Stimulated activated CD8-positive, alpha-beta memory T cell treated with anti-CD3 and anti-CD28 coated beads, Interleukin-2, amount 100 ng/mL, for 48 hours (primary cell): ENCODE measurements at regions not wholly inside any gene's neighbourhood (a gene's known extent, or its start where the extent isn't known, plus 50 kb on each side); places are given as distances from the start of the nearest gene placed in this dataset.

Experiments
- DNase-seq, 2 donors: peaks; one replicate each; pipeline ENCODE4 v3.0.0-alpha.2; 2020; ENCODE audit warnings: low read depth in 2 of 2

DNA sequence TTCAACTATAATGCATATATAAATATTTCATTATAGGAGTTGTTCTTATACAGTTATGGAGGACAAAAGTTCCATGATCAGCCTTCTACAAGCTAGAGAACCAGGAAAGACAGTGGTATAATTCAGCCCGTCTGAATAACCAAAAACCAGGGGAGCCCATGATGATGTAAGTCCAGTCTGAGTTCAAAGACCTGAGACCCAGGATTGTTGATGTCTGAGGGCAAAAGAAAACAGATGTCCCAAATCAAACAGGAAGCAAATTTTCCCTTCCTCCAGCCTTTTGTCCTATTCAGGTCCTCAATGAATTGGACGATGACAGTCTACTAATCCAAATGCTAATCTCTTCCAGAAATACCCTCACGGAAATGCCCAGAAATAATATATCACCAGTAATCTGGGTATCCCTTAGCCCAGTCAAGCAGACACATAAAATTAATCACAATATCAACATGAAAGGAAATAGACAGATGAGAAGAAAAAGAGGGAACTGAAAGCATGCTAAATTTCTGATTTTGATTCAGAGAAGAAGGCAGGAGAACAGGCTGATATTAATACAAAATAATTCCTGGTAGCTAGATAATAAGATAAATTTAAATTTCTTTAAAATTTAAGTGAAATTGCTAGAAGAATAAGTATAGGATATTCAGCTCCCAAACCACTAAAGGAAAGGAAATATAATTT lies 255.6 kb upstream of the CTAGE1 start:
- DNase-seq = no peak

DNA sequence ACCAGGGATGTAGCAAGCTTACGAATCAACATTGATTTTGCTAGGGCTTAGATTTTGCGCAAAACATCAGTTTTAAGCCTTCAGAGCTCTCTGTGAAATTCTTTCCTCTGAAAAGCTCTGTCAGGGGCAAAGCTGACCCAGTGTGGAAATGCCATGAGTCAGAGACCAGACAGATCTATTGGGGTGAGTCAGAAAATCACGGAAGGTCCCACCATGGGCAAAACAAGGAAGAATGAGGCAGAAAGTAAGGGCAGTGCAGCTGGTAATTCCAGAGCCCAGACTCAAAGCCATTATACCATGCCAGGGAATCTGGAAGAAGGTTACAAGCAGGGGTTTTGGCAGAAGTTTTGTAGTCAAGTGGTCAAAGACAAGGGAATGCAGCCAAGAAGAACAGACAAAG lies 256.6 kb upstream of the CTAGE1 start:
- DNase-seq = no peak

DNA sequence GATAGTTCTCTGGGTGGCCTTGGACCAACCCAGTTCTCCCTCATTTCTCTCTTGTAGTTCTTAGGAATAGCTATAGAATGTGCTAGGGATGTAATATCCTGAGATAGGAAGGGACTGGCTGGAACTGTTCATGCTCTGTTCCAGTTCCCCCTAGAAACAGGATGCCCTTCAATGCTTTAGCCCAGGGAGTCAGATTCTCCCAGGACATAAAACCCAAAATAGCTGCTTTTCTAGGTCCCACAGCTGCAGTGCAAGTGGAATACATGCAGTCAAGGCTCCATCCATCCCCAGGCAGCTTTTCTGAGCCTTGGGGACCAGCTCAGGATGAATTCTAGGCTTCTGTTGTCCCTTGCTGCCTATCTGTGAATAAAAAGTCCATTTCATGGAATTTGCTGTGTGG lies 257.3 kb upstream of the CTAGE1 start:
- DNase-seq = no peak

DNA sequence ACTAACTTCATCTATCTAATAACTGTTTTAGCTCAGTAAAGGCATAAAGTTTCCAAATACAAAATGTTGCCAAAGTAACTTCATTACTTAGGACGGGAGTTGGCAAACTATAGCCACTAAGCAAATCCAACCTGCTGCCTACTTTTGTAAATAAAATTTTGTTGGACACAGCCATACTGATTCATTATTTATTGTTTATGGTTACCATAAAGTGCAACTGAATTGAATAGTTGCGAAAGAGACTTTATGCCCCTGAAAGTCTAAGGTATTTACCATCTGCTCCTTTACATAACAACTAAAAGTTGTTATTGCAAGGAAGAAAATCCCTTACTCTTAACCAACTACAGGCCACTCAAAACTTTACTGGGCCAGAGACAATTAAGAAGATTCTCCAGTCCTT lies 256.7 kb upstream of the RBBP8 start:
- DNase-seq = no peak

DNA sequence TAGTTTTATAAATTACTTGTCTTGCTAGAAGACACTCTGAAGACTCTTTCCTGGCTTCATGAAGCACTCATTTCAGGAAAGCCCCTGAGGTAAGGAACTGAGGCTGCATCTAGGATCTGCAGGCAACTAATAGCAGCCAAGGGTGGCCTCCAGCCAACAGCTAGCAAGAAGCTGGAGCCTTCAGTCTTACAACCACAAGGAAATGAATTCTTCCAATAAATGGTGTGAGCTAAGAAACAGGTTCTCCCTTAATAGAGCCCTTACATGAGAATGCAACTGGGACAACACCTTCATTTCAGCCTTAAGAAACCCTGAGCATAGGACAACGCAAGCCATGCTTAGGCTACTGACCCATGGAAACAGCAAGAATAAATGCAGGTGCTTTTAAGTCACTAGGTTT lies 254.6 kb upstream of the RBBP8 start:
- no peak for DNase-seq

DNA sequence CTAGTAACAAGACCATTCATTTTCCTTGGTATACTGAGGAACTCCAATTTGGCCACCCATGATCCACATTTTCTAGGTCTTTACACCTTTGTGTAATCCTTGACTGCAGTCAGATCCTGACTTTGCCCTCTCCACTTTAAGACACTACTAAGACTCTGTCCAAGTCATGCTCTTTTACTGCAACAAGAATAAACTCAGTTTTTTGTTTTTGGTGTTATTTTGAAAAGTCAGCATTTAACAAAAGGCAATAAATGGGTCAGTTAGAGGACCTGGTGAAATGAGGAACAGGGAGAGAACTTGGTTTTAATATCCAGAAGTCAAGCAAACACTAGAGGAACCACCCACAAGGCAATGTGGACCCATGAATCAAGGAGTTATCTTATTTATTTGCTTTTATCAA lies 252.2 kb upstream of the RBBP8 start:
- no peak for DNase-seq

DNA sequence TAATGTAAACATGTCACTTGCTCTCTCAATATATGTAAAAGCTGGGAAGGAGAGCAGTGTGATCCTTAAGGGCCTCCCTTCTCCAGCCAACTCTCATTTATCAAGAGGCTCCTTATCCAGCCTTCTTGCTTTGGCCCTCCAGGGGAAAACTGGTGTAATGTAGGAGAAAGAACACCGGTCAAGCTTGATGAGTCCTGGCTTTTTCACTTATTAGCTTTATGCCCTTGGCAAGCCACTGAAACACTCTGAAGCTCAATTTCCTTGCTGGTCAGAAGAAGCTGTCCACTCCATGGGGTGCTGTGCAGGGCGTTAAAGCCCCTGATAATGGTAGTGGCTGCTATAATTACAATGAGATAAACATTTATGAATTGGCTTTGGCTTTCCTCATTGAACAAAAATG lies 251.2 kb upstream of the RBBP8 start:
- DNase-seq = no peak

DNA sequence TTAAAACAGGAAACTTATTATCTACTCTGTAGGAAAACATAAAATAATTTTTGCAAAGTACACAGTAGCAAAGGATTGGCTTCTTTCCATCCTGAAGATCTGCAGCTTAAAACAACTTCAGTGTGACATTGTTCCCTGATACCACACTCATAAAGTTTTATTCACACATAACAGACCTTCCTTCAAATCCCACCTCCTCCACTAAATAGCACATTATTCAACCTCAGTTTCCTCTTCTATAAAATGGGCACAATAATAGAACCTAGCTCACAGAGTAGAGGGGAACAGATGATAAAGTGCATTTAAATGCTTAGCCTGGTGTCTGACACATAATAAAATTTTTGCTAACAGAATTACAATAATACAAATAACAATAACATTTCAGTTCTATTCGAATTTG lies 250.4 kb upstream of the RBBP8 start:
- no peak for DNase-seq

DNA sequence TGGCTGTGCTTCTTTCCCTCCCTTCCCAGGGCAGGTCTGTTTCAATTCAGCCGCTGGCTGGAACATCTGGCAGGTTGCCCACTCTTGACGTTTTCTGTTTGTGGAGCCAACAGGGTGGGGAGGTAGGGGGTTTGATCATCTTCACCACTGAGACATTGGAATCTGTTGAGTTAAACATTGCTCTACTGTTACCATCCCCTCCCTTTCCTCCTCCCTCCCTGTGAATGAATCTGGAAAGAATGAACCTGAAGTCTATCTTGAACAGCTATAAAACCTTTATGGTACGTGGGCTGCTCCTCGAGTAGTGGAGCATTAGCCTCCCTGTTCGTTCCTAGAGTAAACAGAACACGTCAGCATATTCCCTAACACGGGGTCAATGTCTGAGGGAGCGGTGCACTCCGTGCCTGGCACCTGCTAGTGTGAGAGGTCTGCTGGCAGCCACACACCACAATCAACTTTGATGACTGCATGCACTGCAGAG lies 249.9 kb upstream of the RBBP8 start:
- no peak for DNase-seq

DNA sequence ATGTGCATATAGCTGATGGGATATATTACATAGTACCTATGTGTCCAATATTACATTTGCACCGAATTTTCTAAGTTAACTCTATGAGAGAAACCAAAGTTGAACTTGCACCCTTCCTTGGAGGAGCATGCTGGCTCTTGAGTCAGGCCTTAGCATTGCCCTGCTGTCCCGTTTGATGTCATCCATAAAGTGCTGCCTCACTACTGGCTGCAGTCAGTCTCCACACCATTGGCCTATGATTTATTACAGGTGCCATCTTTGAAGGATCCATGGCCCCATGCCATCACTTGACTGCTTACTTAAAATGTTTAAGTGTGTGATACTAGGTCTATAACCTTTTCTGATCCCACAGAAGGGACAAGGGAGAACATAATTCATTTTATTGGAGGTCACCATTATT lies 249.3 kb upstream of the RBBP8 start:
- DNase-seq = no peak

DNA sequence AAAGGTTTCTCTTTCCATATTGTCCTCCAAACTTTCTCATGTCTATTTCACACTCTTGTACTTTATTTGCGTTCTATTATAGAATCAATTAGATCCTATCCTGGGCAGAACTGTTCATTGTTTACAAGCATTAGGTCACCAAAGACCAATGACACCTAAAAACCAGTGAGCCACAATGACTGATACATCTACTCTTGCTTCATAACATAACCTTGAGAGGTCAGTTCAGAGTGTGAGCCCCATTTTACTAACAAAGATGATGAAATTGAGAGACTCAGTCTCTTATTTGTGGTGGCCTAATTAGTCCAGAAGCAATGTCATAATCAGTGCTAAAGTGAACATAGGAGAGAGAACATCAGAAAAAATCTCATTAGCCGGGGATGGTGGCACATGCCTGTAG lies 248.9 kb upstream of the RBBP8 start:
- DNase-seq = no peak

DNA sequence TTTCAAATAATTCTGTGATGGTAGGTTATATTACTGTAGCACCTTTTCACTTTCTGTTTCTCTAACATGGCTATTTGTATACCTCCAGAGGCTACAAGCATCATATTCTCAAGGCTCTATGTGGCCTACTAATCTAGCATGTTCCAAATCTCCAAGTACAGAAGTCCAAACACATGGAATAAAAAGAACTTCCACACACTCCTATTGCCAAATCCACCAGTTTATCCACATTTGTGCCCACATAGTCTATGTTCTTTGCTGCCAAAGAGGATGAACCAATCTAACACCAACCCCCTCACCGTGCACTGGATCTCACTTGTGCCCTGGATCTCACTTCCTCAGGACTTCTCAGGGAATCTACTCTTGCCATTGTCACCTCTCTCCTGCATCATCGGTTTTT lies 247.3 kb upstream of the RBBP8 start:
- no peak for DNase-seq

DNA sequence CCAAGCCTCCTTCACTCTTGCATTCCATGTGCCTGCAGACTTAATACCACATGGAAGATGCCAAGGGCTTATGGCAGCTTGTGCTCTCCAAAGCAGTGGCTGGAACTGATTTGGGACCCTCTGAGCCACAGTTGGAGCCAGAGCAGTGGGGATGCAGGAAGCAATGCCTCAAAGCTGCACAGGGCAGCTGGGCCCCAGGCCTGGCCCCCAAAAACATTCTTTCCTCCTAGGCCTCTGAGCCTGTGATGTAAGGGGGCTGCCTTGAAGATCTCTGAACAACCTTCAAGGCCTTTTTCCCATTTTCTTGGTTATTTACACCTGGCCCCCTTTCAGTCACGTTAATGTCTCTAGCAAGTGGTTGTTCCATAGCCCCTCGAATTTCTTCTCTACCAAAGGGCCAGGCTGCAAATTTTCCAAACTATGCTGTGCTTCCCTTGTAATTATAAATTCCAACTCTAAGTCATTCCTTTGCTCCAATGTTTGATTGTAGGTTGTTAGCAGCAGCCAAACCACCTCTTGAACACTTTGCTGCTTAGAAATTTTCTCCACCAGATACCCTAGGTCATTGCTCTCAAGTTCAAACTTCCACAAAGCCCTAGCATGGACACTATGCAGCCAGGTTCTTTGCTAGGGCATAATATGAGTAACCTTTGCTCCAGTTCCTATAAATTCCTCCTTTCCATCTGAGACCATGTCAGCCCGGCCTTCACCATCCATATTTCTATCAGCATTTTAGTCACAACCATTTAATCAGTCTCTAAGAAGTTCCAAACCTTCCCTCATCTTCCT lies 245.0 kb upstream of the RBBP8 start:
- DNase-seq = no peak

DNA sequence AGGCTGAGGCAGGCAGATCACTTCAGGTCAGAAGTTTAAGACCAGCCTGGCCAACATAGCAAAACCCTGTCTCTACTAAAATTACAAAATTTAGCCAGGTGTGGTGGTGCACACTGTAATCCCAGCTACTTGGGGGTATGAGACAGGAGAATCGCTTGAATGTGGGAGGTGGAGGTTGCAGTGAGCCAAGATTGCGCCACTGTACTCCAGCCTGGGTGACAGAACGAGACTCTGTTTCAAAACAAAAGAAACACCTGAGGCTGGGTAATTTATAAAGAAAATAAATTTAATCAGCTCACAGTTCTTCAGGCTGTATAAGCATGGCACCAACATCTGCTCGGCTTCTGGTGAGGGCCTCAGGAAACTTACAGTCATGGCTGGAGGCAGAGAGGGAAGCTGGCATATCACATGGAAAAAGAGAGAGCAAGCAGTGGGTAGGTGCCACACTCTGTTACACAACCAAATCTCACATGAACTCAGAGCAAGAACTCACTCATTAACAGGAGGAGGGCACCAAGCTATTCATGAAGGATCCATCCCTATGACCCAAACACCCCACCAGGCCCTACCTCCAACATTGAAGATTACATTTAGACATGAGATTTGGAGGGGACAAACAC lies 244.1 kb upstream of the RBBP8 start:
- DNase-seq = no peak

DNA sequence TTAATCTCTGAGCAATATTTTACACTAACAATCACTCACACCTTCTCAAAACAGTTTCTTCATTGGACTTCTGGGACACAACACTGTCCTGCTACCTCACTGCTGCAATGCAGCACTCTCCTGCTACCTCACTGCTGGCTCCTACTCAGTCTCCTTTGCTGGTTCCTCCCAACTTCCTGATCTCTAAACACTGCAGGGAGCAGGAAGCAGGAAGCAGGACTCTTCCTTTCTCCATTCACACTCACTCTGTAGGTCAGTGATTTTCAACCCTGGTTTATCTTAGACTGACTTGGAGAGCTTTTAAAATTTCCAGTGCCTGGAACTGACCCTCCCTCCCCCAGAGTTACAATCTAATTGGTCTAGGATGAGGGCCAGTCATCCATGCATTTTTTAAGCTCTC lies 243.4 kb upstream of the RBBP8 start:
- no peak for DNase-seq

DNA sequence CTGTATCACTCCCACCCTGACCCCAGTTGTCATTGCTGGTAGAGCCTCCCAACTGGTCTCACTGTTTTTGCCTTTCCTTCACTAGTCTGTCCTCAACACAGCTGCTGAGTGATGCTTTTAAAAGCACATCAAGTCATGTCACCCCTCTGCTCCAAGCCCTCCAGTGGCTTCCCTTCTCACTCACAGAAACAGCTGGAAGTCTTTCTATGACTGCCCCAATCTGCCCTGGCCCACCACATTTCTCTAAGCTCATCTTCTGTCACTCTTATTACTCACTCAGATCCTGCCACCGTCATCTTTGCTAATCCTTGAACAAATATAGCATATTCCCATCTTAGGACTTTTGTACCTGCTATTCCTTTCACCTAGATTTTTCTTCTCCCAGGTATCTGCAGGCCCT lies 242.6 kb upstream of the RBBP8 start:
- DNase-seq = no peak

DNA sequence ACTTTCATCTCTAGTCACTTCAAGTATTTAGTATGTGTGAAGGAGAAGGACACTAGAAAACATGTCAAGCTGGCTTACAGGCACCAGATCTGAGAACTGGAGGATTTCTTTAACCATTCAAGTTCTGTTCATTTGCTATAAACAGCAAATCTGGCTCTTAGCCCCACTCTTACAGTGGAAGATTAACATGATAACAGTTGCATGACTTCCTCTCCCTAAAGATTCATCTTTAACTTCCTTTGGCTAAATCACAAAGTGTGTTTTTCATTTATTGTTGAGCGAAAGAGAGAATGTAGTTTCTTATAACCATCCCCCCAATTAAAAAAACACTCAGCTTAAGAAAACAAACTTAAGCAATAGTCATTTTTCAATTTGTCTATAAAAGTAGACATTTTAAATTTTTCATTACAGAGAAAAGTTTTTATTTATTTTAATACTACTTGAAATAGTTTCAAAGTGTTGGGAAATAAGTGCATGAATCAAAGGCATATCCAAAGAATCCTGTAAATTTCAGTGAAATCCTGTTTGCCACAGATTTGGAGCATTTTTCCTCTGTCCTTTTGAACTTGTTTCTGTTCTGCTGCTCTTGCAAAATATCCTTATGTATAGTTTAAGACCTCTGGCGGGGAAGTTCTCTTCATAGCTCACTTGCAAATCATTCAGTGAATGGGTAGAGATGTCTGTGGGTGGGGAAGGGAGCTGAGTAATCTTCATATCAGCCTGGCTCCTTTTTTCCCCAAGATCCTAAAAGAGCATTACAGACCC lies 241.0 kb upstream of the RBBP8 start:
- DNase-seq = no peak

DNA sequence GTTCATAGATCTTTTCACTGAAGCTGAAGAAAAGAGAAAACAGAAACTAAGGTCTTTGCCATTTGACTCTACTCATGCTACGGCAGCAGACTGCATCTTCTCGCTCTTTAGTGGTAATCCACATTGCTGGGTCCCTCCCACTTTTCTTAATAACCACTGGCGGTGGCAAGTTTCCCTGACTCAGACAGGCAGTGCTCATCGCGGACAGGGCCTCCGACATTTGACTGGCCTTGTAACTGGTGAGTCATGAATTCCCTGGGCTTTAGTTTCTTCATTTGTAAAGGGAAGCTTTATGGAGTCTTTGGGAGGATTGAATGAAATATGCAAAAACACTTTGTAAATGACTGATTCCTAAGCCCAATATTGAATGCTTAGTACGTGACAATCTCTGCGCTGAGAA lies 238.2 kb upstream of the RBBP8 start:
- DNase-seq = no peak

DNA sequence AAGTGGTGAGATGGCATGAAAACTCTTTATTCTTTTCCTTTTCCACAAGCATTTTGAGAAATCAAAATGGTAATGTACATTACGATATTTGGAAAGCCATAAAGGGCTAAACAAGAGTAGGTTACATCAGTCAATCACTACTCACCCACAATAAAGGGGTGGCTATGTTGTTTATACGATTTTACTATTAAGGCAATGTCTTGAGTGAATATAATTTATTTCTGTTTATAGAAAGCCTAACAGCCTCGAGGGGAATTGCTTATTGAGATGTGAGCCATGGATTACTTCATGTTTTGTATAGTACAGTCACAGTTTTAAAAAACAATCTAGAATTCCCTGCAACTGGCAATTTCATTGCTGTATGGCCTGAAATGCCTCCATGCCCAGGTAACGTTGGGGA lies 237.5 kb upstream of the RBBP8 start:
- no peak for DNase-seq

DNA sequence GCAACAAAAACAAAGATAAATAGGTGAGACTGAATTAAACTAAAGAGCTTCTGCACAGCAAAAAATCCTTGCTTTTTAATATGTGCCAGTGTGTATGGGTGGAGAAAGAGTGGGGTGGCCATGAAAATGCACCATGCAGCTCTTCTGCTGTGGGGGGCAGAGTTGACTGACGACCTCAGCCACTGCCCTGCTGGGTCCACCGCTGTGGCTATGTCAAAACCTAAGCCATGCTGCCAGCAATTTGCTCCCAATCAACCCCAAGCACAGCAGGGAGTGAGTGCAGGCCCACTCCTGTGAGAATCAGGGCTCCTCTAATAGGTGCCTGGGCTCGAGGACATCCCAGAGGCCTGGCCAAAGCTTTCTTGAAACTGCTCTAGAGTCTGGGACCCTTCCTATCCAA lies 235.6 kb upstream of the RBBP8 start:
- no peak for DNase-seq

DNA sequence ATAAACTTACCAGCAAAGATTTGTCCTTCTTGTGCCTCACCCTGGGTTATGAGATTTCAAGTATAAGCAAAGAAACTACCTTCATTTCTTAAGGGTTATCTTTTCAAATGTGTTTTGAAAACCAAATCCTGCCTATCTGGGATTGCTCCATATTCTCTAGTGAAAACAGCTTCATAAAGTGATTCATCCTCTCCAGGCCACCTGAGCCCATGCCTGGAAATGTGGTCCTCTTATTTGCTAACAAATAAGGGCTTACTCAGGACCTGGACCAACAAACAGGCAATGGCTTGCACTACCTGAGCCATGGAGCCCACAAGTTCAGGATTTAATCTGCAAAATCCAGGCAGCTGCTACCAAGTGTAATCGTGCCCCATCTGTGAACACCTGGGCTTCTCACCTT lies 234.4 kb upstream of the RBBP8 start:
- DNase-seq = no peak

DNA sequence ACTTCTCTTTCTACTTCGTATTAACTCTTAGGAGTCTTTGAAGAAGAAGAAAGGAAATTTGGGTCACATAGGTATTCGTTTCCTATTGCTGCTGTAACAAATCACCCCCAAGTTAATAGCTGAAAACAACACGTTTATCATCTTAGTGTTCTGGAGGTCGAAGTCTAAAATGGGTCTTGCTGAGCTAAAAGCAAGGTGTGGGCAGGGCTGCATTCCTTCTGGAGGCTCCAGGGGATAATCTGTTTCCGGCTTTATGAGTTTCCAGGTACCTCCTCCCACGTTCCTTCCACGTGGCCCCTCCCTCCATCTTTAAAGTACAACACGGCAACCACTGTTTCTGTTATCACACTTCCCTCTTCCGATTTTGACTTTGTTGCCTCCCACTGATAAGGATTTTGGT lies 233.5 kb upstream of the RBBP8 start:
- no peak for DNase-seq
